Heart left ventricle (tissue), 13 donors: ENCODE measurements at regions not wholly inside any gene's neighbourhood (a gene's known extent, or its start where the extent isn't known, plus 50 kb on each side); places are given as distances from the start of the nearest gene placed in this dataset.

ENCODE experiments used
- POLR2A ChIP-seq, 2 donors: fragments of 450-650 bp; IDR thresholded peaks; one replicate each; pipeline ENCODE4 v1.6.1; 2017; ENCODE audit warnings: antibody characterized with exemption in 2 of 2, mild to moderate bottlenecking in 2 of 2, moderate library complexity in 2 of 2
- TF ChIP-seq, protein P1 (sequence below), 12 donors: fragments of 200-600 bp; sonication (generic) in 4 of 12; IDR thresholded peaks; one replicate each; pipeline versions ENCODE4 v1.5.0 to v1.8.0; 2018 to 2022; ENCODE audit warnings: antibody characterized with exemption in 12 of 12, mild to moderate bottlenecking in 5 of 12
- donor health status: ischemic (EF 13 %, LVEDD 7.1; RV severe dilation, severe dysfunction).
- donor health status: DM: no; HTN: yes; CAD: no.
- donor health status: DM: no; HTN: no; CAD: no.
- donor health status: ischemic (EF 25% LVEDD 6.9; RV normal size, moderate dysfunction).
- donor health status: ischemic (EF 25% LVEDD 5.7; RV mildly dilated, moderate dysfunction).
- donor health status: ischemic (EF 35%, LVEDD 5.7; RV mildly dilated, moderate dysfunction).
- donor health status: nonischemic (EF 11% LVEDD 7.7; RV severe dilation, severe dysfunction).
- donor health status: DM: yes; HTN: yes; CAD: no.
- donor health status: PGD.
- donor health status: ischemic (EF 29% LVEDD 5.4; RV normal size, mild dysfunction).
- donor health status: nonischemic (EF 23%, LVEDD 6.1; RV moderate dilation, normal function).

DNA sequence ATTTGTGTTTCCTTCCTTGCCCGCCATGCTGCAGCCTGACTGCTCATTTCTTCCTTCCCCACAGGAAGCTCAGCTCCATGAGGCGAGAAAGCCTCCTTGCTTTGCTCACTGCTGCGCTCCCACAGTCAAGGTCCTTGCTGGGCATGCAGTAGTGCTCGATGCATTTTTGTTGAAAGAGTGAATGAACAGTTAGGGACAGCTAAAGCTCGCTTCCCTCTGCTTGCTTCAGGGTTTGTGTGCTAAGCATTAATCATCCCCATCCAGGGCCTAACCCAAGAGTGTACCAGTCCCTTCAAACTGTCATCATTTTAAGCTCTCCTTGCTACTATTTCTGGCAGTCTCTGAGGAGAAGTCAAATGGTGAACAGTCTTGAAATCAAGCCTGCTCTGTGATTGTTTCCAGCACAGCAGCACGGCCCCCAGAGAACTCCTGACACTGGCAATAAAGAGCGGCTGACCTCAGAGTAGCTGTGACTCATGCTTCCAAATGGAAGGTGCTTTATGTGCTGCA, 171.7 kb upstream of the SOX11 start:
- TF ChIP-seq POLR2A (IDR thresholded peaks at IDR 0.05): no peak
- TF ChIP-seq, protein P1, sequence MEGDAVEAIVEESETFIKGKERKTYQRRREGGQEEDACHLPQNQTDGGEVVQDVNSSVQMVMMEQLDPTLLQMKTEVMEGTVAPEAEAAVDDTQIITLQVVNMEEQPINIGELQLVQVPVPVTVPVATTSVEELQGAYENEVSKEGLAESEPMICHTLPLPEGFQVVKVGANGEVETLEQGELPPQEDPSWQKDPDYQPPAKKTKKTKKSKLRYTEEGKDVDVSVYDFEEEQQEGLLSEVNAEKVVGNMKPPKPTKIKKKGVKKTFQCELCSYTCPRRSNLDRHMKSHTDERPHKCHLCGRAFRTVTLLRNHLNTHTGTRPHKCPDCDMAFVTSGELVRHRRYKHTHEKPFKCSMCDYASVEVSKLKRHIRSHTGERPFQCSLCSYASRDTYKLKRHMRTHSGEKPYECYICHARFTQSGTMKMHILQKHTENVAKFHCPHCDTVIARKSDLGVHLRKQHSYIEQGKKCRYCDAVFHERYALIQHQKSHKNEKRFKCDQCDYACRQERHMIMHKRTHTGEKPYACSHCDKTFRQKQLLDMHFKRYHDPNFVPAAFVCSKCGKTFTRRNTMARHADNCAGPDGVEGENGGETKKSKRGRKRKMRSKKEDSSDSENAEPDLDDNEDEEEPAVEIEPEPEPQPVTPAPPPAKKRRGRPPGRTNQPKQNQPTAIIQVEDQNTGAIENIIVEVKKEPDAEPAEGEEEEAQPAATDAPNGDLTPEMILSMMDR (IDR thresholded peaks at IDR 0.05): no peak
